Transverse colon (tissue), 4 donors: ENCODE measurements at regions not wholly inside any gene's neighbourhood (a gene's known extent, or its start where the extent isn't known, plus 50 kb on each side); places are given as distances from the start of the nearest gene placed in this dataset.

Experiments
- DNase-seq: peaks from one replicate; pipeline ENCODE4 v3.0.0-alpha.2; 2019
- H3K27ac ChIP-seq, 4 donors: fragments of 200-600 bp; sonication (generic); 2 replicates each; pipeline ENCODE4 v1.5.1; 2016 to 2018; ENCODE audit warnings: inconsistent platforms in 4 of 4
- H3K27me3 ChIP-seq: fragments of 200-600 bp; sonication (generic); 2 replicates; pipeline ENCODE4 v1.5.1; 2017; ENCODE audit warnings: inconsistent platforms
- H3K36me3 ChIP-seq, 4 donors: fragments of 200-600 bp; sonication (generic); 2 replicates each; pipeline ENCODE4 v1.5.1; 2017 to 2019; ENCODE audit warnings: inconsistent platforms in 4 of 4
- H3K4me1 ChIP-seq, 4 donors: fragments of 200-600 bp; sonication (generic); 2 replicates each; pipeline ENCODE4 v1.5.1; 2017 to 2020; ENCODE audit warnings: inconsistent platforms in 4 of 4
- H3K4me3 ChIP-seq, 4 donors: fragments of 200-600 bp; sonication (generic); 1 replicate in 1 of 4; 2 replicates in 3 of 4; pipeline versions ENCODE4 v1.5.1 to v1.6.1; 2017 to 2019; ENCODE audit warnings: inconsistent platforms in 4 of 4
- H3K9me3 ChIP-seq, 2 donors: fragments of 200-600 bp; sonication (generic); 2 replicates each; pipeline ENCODE4 v1.5.1; 2017 to 2019; ENCODE audit warnings: inconsistent platforms in 2 of 2
- EP300 ChIP-seq: sonication (generic); formaldehyde crosslinking; IDR thresholded peaks from one replicate; pipeline ENCODE4 v1.6.1; 2017; ENCODE audit warnings: antibody characterized with exemption, low read depth
- POLR2A ChIP-seq: fragments of 450-650 bp; IDR thresholded peaks from one replicate; pipeline ENCODE4 v1.6.1; 2016; ENCODE audit warnings: antibody characterized with exemption, mild to moderate bottlenecking, moderate library complexity
- POLR2AphosphoS5 ChIP-seq, 3 donors: sonication (generic); formaldehyde crosslinking; IDR thresholded peaks; one replicate each; pipeline ENCODE4 v1.6.1; 2016; ENCODE audit warnings: antibody characterized with exemption in 3 of 3
- WGBS, 2 donors: methylation state at CpG; one replicate each; pipeline ENCODE4 v1.1.5; 2018; ENCODE audit warnings: low coverage in 1 of 2; 5-methylcytosine and 5-hydroxymethylcytosine counted together
- in situ Hi-C, 4 donors: fragments of 200-750 bp; cut with MboI; loops; one replicate each; pipeline versions ENCODE4 v1.15.0 to v1.15.1; 2017; ENCODE audit warnings: low sequenced_read_pairs in 3 of 4, low pct_ligation_motif_present in 1 of 4, low pct_unique_long_range_greater_than_20kb in 1 of 4
- intact Hi-C: fragments of 100-400 bp; cut with DNase I; formaldehyde crosslinking; loops from one replicate; pipeline ENCODE4 v1.15.1; 2023; ENCODE audit warnings: low total_unique reads
- TF ChIP-seq, protein P1 (sequence below), 5 experiments: fragments of 200-600 bp in 3 of 5; fragments of 450-650 bp in 2 of 5; sonication (generic) in 3 of 5; IDR thresholded peaks; 1 replicate in 2 of 5; 2 replicates in 3 of 5; pipeline ENCODE4 v1.5.1; 2016 to 2017; ENCODE audit warnings: antibody characterized with exemption in 5 of 5, inconsistent platforms in 3 of 5, mild to moderate bottlenecking in 2 of 5, moderate library complexity in 1 of 5

DNA sequence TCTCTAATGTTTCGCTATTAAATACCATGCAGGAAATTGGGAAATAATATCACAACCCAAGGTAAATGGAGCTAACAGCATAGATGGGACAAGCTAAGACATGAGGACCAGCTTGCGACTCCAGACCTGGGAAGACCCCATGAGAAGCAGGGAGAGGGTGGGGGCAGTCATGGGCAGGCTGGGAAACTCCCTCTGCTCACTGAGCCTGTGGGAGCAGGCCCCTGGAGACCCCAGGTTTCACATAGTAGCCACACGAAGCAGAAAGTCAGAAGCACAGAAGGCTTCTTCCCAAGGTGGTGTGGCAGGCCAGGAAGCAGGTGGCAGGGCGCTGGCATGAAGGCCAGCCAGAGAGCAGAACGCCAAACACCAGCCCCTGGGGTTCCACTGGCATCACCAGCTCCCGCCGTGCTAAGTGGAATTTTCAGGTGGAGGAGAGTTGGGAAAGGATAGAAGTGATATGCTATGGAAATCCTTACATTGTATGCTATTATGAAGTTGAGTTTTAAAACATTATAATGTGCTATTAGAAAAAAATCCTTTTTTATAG is 99.9 kb upstream of the RNF32 start:
- in situ Hi-C loops (no loop called here), intact Hi-C loops (no loop called here)
- Histone ChIP-seq H3K4me1 (peaks cover 0 to 3% (median 0%) of the 10 kb centered on the region in 4 donors), H3K27ac (no peak overlapping the region), H3K27me3 (no peaks in the 10 kb centered on the region), H3K9me3 (no peaks in the 10 kb centered on the region), H3K4me3 (no peak overlapping the region), H3K36me3 (no peaks in the 10 kb centered on the region)
- TF ChIP-seq, protein P1, sequence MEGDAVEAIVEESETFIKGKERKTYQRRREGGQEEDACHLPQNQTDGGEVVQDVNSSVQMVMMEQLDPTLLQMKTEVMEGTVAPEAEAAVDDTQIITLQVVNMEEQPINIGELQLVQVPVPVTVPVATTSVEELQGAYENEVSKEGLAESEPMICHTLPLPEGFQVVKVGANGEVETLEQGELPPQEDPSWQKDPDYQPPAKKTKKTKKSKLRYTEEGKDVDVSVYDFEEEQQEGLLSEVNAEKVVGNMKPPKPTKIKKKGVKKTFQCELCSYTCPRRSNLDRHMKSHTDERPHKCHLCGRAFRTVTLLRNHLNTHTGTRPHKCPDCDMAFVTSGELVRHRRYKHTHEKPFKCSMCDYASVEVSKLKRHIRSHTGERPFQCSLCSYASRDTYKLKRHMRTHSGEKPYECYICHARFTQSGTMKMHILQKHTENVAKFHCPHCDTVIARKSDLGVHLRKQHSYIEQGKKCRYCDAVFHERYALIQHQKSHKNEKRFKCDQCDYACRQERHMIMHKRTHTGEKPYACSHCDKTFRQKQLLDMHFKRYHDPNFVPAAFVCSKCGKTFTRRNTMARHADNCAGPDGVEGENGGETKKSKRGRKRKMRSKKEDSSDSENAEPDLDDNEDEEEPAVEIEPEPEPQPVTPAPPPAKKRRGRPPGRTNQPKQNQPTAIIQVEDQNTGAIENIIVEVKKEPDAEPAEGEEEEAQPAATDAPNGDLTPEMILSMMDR (IDR thresholded peaks at IDR 0.05): no peak
- TF ChIP-seq EP300: no peak
- TF ChIP-seq POLR2A: no peak
- no peak for TF ChIP-seq POLR2AphosphoS5 (IDR thresholded peaks at IDR 0.05)
- WGBS, 2 donors: 87% methylated on average over 3 to 7 of the region's 7 CpGs
- no peak for DNase-seq

DNA sequence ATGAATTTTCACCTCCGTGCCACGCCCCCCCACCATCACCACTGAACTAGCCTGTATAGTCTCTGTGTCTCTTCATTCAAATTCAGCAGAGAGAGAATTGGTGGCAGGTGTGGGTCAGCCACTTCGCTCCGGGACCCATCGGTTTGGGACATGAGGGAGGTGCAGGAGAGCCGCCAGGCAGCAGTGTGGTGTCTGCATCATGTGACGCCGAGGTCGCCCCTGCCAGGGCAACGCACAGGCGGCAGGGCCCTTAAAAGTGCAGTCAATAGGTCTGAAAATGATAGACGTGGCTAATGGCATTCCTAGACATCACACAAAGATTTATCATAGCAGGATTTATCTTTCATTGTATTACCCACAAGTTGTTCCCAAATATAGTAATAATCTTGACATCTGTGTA is 100.6 kb upstream of the RNF32 start:
- Histone ChIP-seq H3K4me3 (no peak overlapping the region), H3K9me3 (no peaks in the 10 kb centered on the region), H3K4me1 (peaks cover 0 to 2% (median 0%) of the 10 kb centered on the region in 4 donors), H3K27me3 (no peaks in the 10 kb centered on the region), H3K36me3 (no peaks in the 10 kb centered on the region), H3K27ac (no peak overlapping the region)
- intact Hi-C loops: no loop called here
- 72 to 84% methylated on average over 5 to 12 of the region's 12 CpGs for WGBS, 2 donors
- in situ Hi-C loops: no loop called here
- TF ChIP-seq POLR2AphosphoS5 (IDR thresholded peaks at IDR 0.05) (no peak), EP300 (no peak), POLR2A (no peak)
- TF ChIP-seq, protein P1 (IDR thresholded peaks at IDR 0.05): no peak
- DNase-seq: no peak

DNA sequence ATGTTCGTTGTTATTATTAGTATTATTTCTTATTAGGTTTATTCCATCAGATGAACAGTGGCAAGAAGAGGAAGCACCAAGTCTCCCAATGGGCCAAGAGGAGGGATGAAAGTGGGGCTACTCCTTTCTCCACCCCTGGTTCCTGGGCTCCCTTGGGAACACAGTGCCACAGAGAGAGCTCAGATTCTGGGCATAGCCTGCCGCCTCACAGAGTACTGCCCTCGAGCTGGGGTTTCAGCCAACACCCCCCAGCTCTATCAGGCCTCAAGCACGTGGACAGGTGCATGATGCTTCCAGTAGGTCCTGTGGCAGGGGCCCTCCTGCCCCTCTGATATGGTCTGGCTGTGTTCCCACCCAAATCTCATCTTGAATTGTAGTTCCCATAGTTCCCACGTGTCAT is 103.6 kb upstream of the RNF32 start:
- intact Hi-C loops (no loop called here), in situ Hi-C loops (no loop called here)
- 86 to 89% methylated on average over 2 to 5 of the region's 5 CpGs for WGBS, 2 donors

DNA sequence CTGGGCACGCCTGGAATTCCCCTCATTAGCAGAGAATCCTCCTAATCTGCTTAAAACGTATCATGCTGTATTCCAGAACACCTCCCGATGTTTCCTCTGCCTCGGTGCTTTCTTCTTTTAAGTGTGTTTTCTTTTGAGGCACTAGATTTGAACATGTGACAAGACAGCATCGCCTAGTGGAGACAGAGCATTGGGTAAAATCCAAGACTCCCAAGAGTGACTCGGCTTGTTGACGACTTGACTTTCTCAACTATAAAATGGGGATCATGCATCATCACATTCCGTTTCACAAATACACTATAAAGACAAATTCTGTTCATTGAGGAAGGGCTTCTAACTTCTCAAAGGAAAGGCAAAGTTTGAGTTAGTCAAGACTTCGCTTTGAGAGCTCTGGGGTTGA is 105.6 kb upstream of the RNF32 start:
- Histone ChIP-seq H3K9me3 (no peaks in the 10 kb centered on the region), H3K36me3 (no peaks in the 10 kb centered on the region), H3K4me1 (no peaks in the 10 kb centered on the region), H3K27me3 (no peaks in the 10 kb centered on the region), H3K27ac (no peak overlapping the region), H3K4me3 (no peak overlapping the region)
- WGBS, 2 donors: 78 to 83% methylated on average over 5 to 9 of the region's 9 CpGs
- DNase-seq: no peak
- in situ Hi-C loops (no loop called here), intact Hi-C loops (no loop called here)
- TF ChIP-seq EP300 (no peak), POLR2AphosphoS5 (IDR thresholded peaks at IDR 0.05) (no peak), POLR2A (no peak)
- TF ChIP-seq, protein P1 (IDR thresholded peaks at IDR 0.05): no peak

More for the DNA sequence above, 103.6 kb upstream of the RNF32 start:
- Histone ChIP-seq H3K4me1 (no peaks in the 10 kb centered on the region), H3K4me3 (no peak overlapping the region), H3K9me3 (no peaks in the 10 kb centered on the region), H3K27me3 (no peaks in the 10 kb centered on the region), H3K27ac (no peak overlapping the region), H3K36me3 (no peaks in the 10 kb centered on the region)
- TF ChIP-seq EP300 (no peak), POLR2AphosphoS5 (IDR thresholded peaks at IDR 0.05) (no peak), POLR2A (no peak)
- TF ChIP-seq, protein P1 (IDR thresholded peaks at IDR 0.05): no peak
- DNase-seq: no peak
